Kidney tubule cell (primary cell): ENCODE measurements at regions not wholly inside any gene's neighbourhood (a gene's known extent, or its start where the extent isn't known, plus 50 kb on each side); places are given as distances from the start of the nearest gene placed in this dataset.

Experiments used
- DNase-seq: peaks from one replicate; pipeline ENCODE4 v3.0.0-alpha.2; 2018; ENCODE audit warnings: low spot score

GRCh38 chr9:2496934-2497333 lies 124.7 kb upstream of the VLDLR start:
- DNase-seq, result no peak

DNA sequence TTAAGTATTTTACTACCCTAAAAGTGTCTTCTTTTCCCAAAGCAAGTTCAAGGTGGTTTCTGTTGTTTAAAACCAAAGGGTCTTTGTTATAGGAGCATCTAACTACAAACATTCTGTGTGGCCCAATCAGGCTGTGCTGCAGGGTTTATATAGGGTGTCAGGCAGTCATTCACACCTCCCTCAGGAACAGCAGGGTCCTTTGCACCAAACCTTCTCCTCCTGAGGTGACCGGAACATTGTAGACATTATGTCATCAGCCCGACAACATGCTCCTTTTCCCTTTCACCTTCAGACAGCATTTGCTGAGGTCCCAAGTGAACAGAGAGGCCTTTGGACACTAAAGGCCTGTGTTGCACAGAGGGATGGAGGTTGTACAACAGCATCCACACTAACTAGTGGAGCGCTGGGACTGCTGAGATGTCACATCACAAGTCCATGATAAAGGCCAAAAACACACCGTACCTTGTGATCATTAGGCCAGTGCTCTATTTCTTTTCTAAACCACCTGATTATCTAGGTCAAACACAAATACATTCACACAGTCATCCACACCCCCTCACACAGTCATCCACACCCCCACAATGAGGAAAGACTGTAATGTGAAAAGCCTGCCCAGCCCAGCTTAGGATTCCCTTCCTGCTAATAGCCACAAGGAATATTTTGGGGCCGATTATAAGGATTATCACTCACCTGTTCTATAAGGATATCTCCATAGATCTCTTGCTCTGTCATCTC lies 123.8 kb upstream of the VLDLR start:
- DNase-seq, result no peak

DNA sequence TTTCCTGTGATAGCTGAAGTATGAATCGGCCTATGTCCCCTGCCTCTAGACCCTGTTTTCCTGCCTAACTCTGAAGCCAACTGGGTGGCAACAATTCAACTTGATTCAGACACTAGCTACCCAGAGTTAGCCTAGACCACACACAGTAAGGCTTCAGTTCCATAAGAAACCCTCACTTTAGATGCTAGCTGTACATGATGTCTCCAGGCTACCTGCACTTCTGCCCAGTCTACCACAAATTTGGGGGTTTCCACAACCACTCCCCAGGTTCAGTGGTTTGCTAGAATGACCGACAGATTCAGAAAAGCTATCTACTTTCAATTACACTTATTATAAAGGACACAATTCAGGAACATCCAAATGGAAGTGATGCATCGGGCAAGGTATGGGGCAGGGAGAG lies 119.4 kb upstream of the VLDLR start:
- no peak for DNase-seq

- DNase-seq, result peak; percentile 55
Observed at GRCh38 chr9:2502760-2503159, 118.8 kb upstream of the VLDLR start.

- DNase-seq, result no peak
Observed at GRCh38 chr9:2506321-2506720, 115.3 kb upstream of the VLDLR start.

DNA sequence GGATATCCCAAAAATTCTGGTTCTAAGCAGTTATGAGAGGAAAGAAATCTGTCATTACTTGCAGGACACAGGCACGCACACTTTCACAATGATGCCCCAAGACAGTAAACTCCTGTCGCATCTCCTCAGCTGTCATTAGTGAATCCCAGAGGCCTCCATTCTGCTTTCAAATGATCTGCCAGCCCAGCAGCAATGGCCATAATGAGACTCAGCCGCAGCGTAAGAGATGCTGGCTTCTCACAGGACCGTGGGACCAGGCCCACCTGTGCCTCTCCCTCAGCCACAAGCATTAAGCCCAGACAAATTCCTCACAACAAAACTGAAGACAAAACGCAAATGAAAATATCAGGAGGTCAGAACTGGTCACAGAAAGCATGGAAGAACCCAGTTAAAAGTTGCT lies 98.0 kb upstream of the VLDLR start:
- DNase-seq, result no peak

DNA sequence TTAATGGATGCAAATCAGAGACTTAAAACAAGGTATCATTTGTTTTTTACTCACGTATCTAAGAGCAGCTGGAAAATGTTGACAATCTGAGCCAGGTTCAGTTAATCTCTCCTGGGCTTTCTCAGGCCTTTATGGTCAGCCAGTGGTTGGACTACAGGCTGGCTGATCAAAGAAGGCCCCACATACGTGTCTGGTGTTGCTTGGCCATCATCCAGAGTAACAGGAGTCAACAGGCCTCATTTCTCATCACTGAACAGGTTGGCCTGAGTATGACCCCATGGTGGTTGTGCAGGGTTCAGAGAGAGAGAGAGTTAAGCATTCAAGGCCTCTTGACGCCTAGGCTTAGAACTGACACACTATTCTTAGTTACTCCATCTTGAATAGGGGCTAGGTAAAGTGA lies 97.0 kb upstream of the VLDLR start:
- DNase-seq, result no peak

GRCh38 chr9:2525147-2525546 lies 96.4 kb upstream of the VLDLR start:
- DNase-seq, result no peak

DNA sequence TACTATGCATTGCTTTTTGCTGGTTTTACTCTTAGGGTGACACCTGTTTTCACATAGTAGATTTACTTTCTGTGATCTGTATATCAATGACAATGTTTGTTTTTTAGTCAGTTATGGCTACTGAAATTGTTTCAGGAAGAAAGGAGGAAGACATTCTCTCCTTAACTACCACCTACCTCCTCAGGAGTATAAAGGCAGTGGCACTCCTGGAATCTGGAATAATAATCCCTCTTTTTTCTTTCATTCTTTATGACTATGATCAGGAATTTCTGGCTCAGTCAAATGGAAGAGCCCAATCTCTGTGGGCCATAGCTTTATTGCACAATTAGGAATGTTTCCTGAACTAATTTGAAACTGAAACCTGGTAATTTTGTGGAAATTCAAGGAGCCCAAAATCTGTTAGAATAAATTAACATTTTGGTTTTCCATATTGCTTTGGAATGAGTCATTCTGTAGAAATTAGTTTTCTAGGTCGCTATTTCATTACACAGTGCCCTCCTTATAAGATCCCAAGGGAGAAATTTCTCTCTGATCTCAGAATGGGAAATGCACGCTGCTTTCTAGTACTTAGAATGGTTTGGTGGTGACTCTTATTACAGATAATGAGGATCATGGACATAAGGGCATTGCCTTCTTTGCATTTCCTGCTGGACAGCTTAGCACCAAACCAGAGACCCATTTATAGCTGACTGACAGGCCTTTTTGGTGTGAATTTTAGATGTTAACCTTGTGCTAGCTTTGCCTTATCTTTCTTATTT lies 95.3 kb upstream of the VLDLR start:
- DNase-seq, result no peak

- no peak for DNase-seq
Observed at GRCh38 chr9:2531481-2531880, 90.1 kb upstream of the VLDLR start.

DNA sequence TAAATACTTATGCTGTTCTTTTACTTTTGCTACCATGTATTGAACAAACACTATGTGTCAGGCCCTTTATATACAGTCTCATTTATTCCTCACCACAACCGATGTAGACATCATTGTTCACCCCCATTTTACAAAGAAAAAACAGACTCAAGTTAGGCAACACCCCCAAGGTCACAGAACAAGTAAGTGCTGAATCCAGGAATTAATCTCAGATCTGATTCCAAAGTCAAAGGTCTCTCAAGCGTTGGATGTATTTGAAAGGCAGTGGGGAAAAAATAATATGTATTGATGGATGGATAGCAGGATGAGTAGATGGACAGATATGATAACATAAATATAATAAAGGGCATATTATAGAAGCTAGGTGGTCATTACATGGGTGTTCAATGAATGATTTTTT lies 85.1 kb upstream of the VLDLR start:
- no peak for DNase-seq

- no peak for DNase-seq
Observed at GRCh38 chr9:2545881-2546490, 75.6 kb upstream of the VLDLR start.

DNA sequence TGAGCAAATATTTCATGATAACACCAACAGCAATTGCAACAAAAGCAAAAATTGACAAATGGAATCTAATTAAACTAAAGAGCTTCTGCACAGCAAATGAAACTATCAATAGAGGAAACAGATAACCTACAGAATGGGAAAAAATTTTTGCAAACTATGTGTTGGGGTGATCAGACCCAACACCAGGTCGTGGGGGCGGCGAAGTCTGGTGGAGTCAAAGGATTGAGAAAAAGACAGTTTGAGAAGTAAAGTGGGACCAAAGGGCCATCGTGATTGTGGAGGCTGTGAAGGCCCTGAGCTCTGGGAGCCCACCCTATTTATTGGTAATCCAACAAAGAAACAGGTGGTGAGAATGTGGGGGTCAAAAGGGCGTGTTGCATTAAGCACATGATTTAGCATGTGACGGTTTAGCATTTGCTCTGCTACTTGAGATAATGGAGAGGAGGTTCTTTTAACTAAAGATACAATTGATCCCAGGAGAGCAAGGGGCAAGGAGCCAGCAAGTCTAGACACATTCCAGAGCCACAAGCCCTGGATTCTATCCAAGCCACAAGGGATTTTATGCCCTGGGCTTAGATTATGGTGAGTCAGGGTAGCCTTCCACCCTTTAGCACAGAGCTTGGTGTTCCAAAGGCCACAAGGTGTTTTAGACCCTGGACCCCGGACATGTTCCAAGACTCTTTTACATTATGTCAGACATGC lies 65.5 kb upstream of the VLDLR start:
- peak; percentile 20 for DNase-seq

DNA sequence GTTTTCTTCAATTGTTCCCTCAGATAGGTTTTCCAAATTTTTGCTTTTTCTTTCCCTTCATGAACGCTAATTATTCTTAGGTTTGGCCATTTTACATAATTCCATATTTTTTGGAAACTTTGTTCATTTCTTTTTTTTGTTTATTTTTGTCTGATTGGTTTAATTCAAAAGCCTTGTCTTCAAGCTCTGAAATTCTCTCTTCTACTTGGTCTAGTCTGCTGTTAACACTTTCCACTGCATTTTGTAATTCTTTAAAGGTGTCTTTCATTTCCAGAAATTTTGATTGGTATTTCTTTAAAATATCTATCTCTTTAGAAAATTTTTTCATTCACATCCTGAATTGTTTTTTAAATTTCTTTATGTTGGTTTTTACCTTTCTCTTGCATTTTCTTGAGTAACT lies 63.9 kb upstream of the VLDLR start:
- no peak for DNase-seq

DNA sequence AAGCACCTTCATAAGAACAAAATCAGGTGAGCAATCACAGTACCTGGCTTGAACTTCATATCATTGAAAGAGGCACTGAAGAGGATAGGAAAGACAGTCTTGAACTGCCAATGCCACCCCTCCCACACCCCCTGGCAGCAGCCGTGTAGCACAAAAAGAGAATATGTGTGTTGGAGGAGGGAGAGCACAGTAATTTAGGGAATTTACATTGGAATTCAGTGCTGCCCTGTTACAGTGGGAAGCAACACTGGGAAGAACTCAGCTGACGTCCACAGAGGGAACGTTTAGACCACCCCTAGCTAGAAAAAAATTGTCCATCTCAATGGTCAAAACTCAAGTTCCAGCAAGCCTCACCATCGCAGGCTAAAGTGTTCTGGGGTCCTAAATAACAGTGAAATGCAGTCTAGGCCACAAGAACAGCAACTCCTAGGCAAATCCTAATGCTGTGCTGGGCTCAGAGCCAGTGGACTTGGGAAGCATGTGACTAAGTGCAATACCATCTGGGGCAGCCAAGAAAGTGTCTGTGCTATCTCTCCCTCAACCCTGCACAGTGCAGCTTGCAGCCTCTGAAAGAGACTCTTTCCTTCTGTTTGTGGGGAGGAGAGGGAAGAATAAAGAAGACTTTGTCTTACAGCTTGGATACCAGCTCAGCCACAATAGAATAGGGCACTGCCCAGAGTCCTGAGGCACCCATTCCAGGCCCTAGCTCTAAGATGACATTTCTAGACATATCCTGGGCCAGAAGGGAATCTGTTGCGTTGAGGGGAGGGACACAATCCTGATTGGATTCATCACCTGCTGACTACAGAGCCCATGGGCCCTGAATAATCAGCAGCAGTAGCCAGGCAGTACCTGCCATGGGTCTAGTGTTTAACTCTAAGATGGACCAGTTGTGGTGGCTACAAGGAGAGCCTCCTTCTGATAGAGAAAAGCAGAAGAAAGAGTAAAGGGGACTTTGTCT lies 62.1 kb upstream of the VLDLR start:
- peak; percentile 88 for DNase-seq

- peak; percentile 8 for DNase-seq
Observed at GRCh38 chr9:2560180-2560579, 61.4 kb upstream of the VLDLR start.

DNA sequence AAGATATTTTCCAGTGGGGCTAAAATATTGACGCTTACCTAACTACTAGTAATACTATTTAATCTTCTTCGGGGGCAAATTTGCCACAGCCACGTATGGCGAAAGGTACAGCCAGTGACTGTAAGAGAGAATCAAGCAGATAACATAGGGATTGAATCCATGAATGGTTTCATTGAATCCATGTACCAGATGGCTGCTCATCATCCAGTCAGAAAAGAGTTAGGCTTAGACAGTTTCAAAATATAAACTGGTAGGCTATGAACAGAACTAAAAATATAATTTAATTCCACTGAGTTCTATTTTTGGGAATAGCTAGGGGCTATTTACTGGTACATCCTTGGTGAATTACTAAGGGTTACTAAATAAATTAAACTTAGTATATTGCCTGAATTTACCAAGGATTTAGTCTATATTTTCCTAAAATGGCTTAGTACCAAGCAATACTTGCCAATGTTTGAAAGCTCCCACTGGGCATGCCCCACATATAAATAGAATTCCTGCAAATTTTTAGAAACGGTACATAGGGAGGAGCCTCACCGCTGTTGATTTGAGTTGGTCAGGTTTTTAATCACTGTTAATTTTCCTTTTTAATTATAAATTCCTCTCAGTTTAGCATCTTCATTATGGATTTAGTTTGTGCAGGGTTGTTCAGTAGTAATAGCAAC lies 55.8 kb upstream of the VLDLR start:
- no peak for DNase-seq

DNA sequence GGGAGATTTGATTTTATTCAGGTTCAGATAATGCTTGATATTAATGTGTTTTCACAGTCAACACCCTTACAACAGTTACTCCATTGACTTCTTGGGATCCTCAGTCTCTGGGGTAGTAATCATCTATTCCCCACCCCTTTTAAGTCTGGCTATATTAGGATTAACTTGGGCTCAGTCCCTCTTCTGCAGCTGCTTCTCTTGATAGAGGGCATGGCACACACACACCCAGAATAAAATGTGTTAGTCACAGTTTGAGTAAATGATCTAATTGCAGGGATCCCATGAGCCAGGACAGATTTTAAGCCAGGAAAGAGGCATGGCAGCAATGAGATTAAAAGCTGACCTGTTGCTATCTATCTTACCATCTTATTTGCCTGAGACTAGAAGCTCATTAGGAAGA lies 53.7 kb upstream of the VLDLR start:
- peak; percentile 30 for DNase-seq

GRCh38 chr9:2568689-2569088 lies 52.9 kb upstream of the VLDLR start:
- peak; percentile 69 for DNase-seq

DNA sequence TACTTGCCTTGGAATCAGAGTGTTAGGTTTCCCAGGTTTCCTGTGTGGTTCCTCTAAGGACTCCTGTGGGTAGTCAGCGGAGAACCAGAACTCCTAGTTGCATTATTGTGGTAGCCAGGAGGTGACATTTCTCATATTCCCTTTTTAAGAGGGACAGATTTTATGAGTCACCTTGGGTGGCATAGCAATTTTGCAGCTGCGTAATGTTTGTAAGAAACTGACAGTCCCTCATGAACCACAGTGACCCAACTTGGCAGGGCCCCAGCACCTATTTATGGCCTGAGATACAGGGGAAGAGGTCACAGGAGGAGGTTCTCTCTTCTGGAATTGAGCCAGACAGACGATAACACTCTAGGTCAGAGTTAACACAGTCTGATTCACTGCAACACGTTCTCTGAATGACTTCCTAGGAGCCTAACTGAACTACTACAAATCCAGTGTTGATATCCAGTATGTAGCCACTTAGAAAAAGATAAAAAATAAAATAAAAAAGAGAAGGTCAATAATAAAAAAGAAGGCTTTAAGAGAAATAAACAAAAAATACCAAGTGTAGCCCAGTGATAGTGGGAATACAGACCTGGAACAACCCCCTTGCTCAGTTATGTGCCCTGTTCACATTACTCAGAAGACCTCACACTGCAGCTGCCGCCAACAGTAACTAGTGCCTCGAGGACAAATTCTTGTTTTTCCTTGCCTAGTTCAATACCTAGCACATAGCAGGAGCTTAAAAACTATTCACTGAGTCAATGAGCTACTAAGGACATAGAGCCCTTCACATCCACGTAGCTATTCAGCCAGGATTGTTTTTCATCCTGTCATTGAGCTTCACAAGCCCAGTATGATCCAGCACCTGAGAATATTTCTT lies 50.7 kb upstream of the VLDLR start:
- DNase-seq, result peak; percentile 98
